ENCODE measurements at regions not wholly inside any gene's neighbourhood (a gene's known extent, or its start where the extent isn't known, plus 50 kb on each side); places are given as distances from the start of the nearest gene placed in this dataset.
"Not testable (repeated sequence)": the region's sequence is repeated elsewhere in the genome, so short reads cannot be mapped to it uniquely, and the experiment has no call there.

DNA sequence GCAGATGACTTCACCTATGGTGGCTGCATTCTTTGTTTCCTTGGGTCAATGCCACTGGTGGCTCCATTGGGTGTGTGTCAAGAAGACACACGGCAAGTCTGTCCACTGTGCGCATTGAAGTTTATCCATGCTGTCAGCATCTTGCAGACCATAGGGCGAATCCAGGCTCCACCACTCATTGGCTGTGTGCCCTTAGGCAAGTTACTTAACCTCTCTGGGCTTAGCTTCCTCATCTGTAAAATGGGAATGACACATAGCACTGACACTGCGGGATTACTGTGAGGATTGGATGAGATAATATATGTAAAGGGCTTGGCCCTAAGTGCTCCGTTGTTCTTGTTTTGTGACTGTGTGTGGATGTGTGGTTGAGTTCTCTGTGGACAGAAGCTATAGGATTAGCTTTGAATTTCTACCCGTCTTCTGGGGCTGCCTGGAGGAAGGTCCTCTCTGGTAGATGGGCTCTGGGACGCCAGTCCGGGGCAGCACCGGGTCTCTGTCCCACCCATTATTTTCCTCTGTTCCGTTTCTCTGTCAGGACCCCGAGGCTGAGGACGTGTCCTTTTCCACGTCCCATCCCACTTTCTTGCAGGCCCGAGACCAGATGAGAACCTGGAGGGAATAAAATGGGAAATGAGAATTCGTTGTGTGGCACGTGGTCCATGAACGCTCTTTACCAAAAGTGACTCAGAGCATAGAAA is 178.4 kb downstream of the IRF8 start:
- DNase-seq: no peak

DNA sequence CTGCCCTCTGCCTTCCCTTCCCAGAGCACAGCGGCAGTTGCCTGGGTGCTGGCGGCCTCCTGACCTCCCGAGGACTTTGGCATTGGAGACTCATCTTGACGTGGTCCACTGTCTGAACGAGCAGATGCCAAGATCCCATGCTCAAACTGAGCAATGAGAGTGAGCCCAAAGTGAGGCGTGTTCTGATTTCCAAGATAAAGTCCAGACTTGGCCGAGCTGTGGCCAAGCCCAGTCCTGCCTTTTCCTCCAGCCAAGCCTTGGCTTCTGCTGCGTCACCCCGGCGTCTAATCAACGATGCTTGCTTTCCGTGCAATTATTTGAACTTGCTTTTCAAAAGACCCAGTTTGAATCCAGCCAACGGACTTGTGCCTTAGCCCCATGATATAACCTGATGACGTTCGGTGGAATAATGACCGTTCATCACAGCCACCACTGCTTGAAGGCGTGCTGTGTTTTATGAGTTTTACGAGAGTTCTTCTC is 179.2 kb downstream of the IRF8 start:
- DNase-seq: no peak

DNA sequence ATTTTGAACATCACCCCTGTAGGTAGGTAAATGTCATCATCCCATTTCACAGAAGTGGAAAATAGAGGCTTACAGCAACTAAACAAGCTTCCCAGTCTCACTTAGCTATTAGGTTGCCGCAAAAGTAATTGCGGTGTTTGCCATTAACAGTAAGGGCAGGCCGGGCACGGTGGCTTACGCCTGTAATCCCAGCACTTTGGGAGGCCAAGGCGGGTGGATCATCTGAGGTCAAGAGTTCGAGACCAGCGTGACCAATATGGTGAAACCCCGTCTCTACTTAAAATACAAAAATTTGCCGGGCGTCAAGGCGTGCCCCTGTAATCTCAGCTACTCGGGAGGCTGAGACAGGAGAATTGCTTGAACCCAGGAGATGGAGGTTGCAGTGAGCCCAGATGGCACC is 179.7 kb downstream of the IRF8 start:
- not testable (repeated sequence) for DNase-seq

DNA sequence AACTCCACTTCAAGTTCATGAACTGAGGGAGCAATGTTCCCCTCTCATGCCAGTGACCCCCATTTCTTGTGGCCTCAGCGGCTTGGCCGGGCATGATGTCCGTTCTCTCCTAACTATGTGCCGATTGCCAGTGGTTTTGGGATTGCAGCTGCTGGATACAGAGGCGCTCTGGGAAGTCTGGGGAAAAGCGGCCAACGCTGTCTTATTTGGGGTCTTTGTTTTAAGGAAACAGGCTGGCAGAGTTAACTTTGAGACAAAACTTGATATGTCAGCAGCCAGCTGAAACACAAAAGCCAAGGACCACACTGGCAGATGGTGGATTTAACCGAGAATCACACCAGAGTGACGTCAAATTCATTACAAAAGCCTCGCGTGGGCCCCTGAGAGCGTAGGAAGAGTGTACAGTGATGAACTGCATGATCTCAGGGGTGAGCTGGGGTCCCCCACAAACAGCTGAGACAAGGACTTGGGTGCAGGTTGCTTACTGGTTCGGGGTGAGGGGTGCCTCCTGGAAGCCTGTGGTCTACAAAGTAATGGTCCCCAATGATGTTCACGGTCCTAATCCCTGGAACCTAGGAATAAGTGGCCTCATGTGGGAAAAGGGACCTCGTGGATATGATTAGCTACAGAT is 180.4 kb downstream of the IRF8 start:
- no peak for DNase-seq

DNA sequence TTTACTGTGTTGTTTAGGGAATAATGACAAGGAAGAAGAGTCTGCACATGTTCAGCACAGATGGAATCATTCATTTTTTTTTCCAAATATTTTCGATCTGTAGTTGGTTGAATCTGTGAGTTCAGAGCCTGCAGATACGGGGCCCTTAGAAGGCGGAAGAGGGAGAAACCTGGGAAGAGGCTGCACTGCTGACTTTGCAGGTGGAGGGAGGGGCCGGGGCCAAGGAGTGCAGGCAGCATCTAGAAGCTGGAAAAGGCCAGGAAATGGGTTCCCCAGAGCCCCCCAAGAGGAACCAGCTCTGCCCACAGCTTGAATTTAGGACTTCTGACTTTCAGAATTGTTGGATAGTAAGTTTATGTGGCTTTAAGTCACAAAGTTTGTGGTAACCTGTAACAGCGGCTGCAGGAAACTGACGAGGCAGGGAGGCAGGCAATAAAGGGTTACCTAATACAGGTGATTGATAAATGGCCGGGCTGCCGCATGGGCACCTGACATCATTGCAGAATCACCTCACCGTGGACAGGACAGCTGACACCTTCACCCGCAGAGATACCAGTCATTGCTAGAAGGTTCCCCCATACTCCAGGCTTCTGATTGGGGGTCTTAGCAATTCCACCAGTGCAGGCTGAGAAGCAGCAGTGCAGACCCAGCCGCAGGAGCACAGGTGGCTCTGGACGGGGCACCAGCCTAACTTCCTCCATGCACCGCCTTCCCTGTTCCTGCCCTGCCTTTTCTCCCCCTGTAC is 181.3 kb downstream of the IRF8 start:
- no peak for DNase-seq

DNA sequence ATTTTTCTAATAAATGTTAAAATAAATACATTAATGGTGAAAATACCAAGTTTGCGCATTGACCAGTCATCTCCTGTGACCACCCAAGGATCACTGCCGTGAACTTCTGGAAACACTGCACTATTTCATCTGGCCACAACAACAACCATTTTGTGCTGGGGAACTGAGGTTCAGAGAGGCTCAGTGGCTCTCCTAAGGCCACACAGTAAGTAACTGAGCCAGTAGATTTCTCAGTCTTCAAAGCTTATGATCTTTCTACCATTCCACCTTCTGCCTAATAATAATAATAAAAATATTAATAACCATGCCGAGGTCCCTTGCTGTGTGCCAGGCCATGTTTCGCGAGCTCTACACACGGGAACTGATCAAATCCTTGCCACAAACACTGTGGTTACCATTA is 182.0 kb downstream of the IRF8 start:
- no peak for DNase-seq

DNA sequence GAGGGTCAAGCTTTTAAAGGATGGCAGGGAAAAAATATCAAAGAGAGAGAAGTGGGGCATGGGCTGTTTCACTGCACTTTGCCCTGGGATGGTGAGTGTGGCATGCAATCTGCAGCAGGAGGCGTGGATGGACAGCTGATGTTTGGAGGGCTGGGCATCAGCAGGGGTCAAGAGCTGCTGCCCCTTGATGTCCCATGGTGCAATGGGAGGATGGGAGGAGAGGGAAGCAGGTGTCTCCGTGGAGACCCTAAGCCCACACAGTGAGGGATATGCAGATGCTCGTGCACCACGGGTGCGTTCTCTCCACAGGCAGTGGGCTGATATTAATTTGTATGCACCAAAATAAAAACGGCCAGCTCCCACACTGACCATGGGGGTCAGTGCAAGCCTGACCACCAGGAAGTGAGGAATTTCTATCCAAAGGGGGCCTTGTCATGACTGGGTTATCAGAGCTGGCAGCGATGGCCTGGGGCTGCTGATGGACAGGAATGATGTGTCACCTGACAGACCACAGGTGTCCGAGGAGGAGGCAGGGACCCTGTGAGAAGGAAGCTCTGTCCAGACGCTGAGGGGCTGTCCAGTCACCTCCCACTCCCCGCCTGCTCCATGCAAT is 183.6 kb downstream of the IRF8 start:
- DNase-seq: no peak

DNA sequence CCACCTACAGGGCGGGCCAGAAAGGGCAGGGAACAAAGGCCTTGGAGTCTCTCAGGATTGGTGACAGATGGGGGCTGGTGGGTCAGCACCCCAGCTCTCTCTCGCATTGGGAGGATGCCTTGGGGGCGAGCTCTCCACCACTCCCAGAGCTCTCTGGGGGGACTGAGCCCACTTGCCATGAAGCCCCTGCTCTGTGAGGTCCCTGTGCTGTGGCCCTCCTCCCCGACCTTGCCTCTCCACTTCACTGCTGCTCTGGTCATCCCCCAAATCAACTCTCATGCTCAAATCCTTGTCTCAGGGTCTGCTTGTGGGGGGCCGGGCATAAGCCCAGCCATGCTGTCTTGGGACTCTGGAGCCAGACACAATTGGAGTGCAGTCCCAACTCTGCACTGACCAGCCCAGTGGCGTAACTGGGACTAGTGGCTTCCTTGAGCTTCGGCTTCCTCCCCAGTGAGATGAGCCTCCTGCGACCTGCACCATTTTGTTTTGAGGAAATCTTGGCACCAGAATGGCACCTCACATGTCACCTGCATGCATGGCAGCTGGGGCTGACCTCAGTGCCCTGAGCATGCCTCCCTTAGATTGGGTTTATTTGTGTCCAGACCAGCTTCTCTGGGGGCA is 184.5 kb downstream of the IRF8 start:
- DNase-seq: no peak

DNA sequence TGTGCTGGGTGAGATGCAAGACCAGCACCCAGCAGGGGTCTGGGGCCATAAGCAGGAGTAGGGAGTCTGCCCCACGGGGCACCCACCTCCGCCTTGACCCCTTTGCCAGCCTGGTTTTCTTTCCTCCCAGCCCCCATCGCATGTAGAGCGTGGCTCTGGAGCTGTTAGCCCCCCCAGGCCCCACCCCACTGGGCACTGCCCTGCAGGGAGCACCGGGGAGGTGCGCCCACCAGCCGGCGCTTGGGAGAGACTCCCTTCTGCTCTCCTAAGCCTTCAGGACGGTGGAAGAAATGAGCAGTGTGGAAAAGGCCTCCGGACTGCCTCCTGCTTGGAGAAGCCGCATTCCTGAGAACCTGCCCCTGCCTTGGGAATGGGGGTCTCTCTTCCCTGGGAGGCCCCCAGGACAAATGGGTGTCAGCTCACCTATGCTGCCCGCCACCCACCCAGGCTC is 186.2 kb downstream of the IRF8 start:
- no peak for DNase-seq

DNA sequence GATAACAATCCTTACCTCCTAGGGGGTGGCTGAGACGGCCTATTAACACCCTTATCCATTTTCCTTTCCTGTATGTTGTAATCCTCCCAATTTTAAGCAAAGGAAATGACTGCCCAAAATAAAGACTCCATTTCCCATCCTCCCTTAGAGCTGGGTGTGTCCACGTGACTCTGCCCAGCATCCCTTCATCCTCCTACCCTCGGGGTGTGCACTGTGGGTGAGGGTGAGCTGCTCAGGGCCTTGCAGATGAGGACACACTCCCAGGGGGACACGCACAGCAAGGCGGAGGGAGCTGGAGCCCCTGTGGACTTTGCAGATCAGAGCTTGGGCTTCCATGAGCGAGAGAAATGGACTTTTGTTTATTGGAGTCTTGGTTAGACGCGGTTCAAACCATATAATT is 186.8 kb downstream of the IRF8 start:
- no peak for DNase-seq

DNA sequence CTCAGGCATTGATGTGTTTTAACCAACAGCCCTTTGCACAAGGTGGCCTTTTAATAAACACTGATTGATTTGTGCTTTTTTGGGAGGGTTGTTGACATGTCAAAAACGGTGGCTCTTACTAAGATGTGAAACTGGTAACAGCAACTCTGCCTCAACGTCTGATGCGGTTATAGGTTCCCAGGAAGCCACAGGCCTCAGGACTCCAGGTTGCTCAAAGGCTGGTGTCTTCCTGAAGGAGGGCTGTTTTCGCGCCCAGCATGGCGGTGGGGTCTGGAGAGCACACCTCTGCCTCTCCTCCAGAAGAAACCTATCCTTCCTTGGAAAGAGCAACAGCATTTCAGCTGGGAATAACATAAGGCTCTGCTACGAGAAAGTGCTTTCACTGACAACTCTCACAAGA is 187.5 kb downstream of the IRF8 start:
- no peak for DNase-seq

DNA sequence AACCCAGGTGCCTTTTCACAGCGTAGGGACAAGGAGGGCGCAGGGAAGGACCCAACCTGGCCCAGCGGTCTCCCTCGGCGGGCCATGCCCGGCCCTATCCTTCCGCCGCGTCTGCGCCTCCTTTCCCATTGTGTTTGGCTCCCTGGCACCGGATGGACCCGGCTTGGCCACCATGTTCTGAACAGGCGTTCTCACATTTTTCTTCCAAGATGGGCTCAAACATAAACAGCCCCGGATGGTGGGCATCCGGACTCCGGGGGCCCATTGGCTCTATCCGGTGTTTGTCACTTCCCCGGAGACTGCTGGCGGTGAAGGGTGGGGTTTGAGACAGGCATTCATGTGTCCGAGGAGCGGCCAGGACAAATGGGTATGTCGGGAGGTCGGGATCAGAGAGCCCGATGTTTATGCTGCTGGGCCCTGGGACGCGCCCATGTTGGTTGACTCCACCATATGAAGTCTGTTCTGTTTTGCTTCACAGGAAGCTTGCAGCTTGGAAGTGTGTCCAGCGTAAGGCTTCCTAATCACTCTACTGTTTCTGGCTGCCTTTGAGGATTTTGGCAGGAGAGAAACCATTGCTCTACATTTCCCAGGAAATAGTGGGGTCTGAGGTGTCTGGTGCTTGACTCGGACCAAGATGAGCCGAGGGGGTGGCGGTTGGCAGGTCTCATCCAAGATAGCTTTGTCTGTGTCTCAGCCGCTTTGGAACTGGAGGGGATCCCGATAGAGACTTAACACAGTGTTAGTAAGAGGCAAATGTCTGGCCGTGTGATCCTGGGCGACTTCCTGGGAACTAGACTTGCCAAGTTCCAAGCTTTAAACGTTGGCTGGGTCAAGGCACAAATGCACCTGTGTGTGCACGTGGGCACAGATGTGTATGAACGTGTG is 188.3 kb downstream of the IRF8 start:
- no peak for DNase-seq

DNA sequence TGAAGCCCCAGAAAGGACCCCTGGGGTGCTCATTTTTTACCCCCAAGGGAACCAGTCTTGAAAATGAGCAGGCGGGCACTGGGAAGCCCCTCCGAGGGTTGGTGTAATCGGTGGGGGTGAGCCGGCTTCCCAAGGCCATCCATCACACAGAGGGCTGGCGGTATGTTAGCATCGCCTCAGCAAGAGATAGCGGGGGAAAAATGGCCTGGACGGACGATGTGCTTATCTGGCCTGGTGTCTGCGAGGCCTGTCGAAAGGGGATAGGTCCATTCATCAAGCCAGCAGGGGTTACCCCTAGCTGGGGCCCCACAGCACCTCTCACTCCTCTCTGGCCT is 188.9 kb downstream of the IRF8 start:
- no peak for DNase-seq

DNA sequence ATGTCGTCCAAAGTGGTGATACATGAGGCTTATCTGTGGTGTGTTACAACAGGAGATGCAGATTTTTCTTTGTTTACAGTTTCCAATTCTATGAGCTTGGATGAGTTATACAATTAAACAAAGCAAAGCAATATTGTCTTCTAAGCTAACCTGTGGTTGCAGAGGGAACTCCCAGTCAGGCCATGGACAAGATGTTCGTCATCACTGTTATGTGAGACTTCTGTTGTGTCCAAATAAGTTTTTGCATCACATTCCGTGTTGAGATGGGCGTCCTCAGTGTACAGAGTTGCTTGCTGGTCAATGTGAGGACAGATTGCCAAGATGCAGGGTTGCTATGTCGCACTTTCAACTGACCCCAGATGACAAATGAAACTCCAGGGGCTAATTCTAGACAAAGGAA is 189.3 kb downstream of the IRF8 start:
- DNase-seq: no peak

DNA sequence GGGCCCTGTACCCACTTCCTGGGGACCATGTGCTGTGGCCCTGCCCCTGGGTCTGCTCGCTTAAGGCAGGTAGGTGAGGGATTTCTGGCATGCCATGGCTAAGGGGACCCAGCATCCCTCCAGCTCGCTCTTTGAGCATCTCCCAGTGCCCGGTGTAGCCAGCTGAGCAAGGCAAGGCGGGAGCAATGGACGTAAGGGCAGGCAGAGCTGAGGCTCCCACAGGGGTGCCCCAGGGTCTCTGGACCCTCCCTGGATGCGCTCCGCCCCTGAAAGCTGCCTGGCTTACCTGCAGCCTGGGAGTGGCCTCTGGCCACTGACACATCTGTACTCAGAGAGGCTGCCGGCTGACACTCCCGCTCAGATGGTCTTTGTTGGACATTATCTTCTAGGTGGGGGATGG is 189.9 kb downstream of the IRF8 start:
- DNase-seq: no peak

DNA sequence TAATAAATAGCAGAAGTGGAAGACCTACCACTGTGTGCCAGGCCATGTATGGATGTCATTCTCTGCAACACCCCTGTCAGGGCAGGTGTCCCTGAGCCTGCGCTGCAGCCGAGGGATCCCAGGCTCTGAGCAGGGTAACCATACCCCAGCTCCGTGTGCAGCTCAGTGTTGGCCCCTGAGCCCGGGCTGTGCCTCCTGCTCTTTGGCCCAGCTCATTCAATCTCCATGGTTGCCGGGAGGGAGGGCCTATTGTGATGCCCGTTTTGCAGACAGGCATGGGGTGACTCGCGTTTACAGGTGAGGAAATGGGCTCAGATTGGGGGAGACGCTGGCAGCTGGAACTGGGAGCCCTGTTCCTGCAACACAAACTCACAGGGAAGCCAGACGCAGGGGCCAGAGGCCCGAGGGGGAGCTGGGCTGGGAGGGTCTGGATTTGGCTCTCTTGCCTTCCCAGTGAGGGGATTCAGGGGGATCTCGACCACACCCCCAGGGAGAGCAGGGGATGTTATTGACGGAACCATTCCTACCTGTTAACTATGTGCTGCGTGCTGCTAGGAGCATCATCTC is 190.5 kb downstream of the IRF8 start:
- no peak for DNase-seq

DNA sequence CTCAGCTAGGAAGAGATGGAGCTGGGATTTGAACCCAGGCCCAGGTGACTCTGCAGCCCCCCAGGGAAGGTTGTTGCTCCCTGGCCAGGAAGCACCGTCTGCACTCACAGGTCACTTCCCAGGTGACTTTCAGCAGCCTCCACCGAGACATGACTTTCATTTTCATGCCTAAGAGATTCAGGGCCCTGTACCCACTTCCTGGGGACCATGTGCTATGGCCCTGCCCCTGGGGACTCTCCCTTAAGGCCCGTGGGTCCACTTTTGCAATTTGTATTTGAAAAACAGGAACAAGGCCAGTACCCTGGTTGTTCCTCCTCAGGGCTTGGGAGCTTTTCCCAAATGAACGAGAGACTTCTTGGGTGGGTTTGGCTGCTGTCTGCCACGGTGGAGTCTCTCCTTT is 191.0 kb downstream of the IRF8 start:
- peak; percentile 64 for DNase-seq

DNA sequence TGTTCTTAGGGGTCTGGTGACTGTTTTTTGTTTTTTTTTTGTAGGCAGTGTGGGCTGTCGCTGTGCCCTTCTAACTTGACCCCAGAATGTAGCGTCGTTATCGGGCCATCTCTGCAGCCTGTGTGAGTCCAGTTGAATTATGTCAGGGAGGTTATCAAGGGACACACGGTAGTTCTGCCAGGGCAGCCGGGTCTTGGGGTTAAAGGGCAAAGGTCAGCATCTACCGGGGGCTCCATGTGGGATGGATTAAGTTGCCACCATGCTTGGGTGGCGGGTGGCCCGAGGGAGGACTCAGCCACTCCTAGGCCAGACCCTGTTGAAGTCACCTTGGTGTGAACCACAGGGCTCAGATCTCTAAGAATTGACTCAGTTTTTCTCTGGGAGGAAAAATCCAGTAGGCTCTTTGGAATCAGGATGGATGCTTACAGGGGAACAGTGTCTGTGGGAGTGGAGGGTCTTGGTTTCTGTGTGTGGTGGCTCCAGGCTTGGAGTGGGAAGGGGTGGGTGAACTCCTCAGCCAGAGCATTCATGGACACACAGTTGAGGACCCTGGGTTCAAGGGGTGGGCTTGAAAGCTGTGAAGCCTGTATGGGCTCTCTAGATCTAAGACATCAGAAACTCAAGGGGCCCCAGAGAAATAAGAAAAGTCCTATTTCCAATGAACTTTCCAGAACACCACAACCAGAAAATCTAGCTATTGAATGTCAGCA is 191.7 kb downstream of the IRF8 start:
- DNase-seq: no peak

DNA sequence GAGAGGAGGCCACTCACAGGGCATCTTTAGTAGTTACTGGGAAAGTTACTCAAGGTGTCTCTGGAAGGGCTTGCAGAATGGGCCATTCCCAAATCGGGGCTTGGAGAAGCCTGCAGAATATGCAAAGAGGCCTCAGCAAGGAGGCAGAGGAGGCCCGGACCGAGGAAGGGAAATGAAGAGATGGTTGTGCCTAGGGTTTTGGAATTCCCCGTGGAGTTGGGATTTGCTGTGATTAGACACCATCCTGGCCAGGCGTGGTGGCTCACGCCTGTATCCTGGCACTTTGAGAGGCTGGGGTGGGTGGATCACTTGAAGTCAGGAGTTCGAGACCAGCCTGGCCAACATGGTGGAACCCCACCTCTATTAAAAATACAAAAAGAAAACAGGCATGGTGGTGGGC is 193.0 kb downstream of the IRF8 start:
- no peak for DNase-seq

DNA sequence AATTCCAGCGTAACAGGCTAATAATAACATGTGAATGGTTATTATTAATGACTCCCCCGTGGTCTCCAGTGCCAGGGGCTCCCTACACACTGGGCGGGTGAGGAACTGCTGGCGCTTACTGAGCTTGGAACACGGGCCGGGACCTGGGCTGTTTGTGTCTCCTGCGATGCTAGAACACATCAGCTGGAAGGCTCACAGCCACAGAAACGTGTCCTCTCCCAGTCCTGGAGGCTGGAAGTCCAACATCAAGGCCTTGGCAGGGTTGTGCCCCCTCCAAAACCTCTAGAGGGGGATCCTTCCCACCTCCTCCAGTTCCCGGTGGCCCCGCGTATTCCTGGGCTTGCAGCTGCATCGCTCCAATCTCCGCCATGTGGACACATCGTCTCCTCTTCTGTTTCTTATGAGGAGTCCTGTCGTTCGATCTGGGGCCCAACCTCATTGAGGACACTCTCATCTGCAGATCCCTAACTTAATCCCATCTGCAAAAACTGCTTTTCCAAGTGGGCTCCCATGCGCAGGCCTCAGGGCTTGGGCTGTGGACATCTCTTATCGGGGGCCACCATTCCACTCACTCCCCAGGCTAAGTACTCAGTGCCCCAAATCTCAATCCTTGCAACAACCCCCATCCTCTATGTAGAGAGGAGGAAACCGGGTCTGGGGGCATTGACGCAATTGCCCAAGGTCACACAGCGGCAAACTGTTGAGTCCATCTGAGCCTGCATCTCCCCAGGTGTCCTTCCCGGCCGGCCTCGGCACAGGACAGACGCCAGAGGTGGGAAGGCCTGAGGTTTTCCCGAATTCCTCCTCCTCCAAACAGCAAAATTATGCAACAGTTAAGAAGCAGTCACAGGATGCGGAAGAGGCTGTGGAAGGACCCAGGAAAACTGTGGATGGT is 193.9 kb downstream of the IRF8 start:
- DNase-seq: no peak
